Left lung (tissue), 4 donors: ENCODE measurements at regions not wholly inside any gene's neighbourhood (a gene's known extent, or its start where the extent isn't known, plus 50 kb on each side); places are given as distances from the start of the nearest gene placed in this dataset.

Experiments
- ATAC-seq: fragments of 200-7000 bp; cut with Tn5 transposase; one replicate; pipeline ENCODE4 v1.9.1; 2020; ENCODE audit warnings: moderate library complexity
- DNase-seq, 4 donors: peaks; one replicate each; pipeline ENCODE4 v3.0.0-alpha.2; 2013 to 2020
- H3K27ac ChIP-seq, 2 donors: fragments of 200-600 bp; sonication (generic) in 1 of 2; one replicate each; pipeline versions ENCODE4 v1.5.0 to v1.8.0; 2020 to 2021
- H3K27me3 ChIP-seq, 2 donors: fragments of 200-600 bp; sonication (generic) in 1 of 2; one replicate each; pipeline versions ENCODE4 v1.5.0 to v1.8.0; 2020 to 2021
- H3K36me3 ChIP-seq, 2 donors: fragments of 200-600 bp; sonication (generic) in 1 of 2; one replicate each; pipeline versions ENCODE4 v1.5.0 to v1.8.0; 2020 to 2021
- H3K4me1 ChIP-seq, 2 donors: fragments of 200-600 bp; one replicate each; pipeline ENCODE4 v1.8.0; 2021
- H3K4me3 ChIP-seq, 2 donors: fragments of 200-600 bp; sonication (generic) in 1 of 2; one replicate each; pipeline versions ENCODE4 v1.5.0 to v1.8.0; 2020 to 2021; ENCODE audit warnings: mild to moderate bottlenecking in 1 of 2
- H3K9me3 ChIP-seq, 2 donors: fragments of 200-600 bp; sonication (generic) in 1 of 2; one replicate each; pipeline versions ENCODE4 v1.5.0 to v1.8.0; 2020 to 2021
- CTCF ChIP-seq, 2 donors: fragments of 200-600 bp; sonication (generic) in 1 of 2; IDR thresholded peaks; one replicate each; pipeline versions ENCODE4 v1.5.0 to v1.8.0; 2021; ENCODE audit warnings: antibody characterized with exemption in 2 of 2
- intact Hi-C, 2 donors: fragments of 100-400 bp; cut with DNase I; formaldehyde crosslinking; loops; one replicate each; pipeline versions ENCODE4 v1.11.2 to v1.14.2; 2022
- donor health status: DM: no; HTN: yes; CAD: no.
- donor health status: DM: no; HTN: no; CAD: no.

GRCh38 chr5:93055971-93056370 is 525.0 kb downstream of the NR2F1-AS1 start:
- Histone ChIP-seq H3K27me3 (no peaks in the 10 kb centered on the region), H3K9me3 (no peaks in the 10 kb centered on the region), H3K27ac (no peak overlapping the region), H3K36me3 (no peaks in the 10 kb centered on the region), H3K4me3 (no peak overlapping the region), H3K4me1 (no peaks in the 10 kb centered on the region)
- ATAC-seq (no peak), DNase-seq (no peak)
- no peak for TF ChIP-seq CTCF (IDR thresholded peaks at IDR 0.05)
- intact Hi-C loops: no loop called here

GRCh38 chr5:93055561-93055960 is 525.5 kb downstream of the NR2F1-AS1 start:
- Histone ChIP-seq H3K4me3 (no peak overlapping the region), H3K36me3 (no peaks in the 10 kb centered on the region), H3K27me3 (no peaks in the 10 kb centered on the region), H3K27ac (no peak overlapping the region), H3K9me3 (no peaks in the 10 kb centered on the region), H3K4me1 (no peaks in the 10 kb centered on the region)
- DNase-seq: no peak
- intact Hi-C loops: no loop called here
- no peak for ATAC-seq
- no peak for TF ChIP-seq CTCF (IDR thresholded peaks at IDR 0.05)

- no peak for DNase-seq
- H3K27me3 ChIP-seq: no peaks in the 10 kb centered on the region
Observed at GRCh38 chr5:93054424-93055163, 526.4 kb downstream of the NR2F1-AS1 start.

GRCh38 chr5:93053825-93054224 is 527.2 kb downstream of the NR2F1-AS1 start:
- Histone ChIP-seq H3K36me3 (no peaks in the 10 kb centered on the region), H3K27me3 (no peaks in the 10 kb centered on the region), H3K9me3 (no peaks in the 10 kb centered on the region), H3K27ac (no peak overlapping the region), H3K4me1 (no peaks in the 10 kb centered on the region), H3K4me3 (no peak overlapping the region)
- no peak for TF ChIP-seq CTCF (IDR thresholded peaks at IDR 0.05)
- no peak for DNase-seq
- no peak for ATAC-seq
- intact Hi-C loops: no loop called here

More at GRCh38 chr5:93054424-93055163, 526.4 kb downstream of the NR2F1-AS1 start:
- no peak overlapping the region for H3K27ac ChIP-seq
- intact Hi-C loops: no loop called here
- TF ChIP-seq CTCF (IDR thresholded peaks at IDR 0.05): no peak
- no peak for ATAC-seq
- H3K36me3 ChIP-seq: no peaks in the 10 kb centered on the region
- no peaks in the 10 kb centered on the region for H3K4me1 ChIP-seq
- H3K4me3 ChIP-seq: no peak overlapping the region
- no peaks in the 10 kb centered on the region for H3K9me3 ChIP-seq

- ATAC-seq (no peak), DNase-seq (no peak)
- intact Hi-C loops: no loop called here
- TF ChIP-seq CTCF (IDR thresholded peaks at IDR 0.05): no peak
- Histone ChIP-seq H3K27me3 (no peaks in the 10 kb centered on the region), H3K4me1 (no peaks in the 10 kb centered on the region), H3K27ac (no peak overlapping the region), H3K36me3 (no peaks in the 10 kb centered on the region), H3K4me3 (no peak overlapping the region), H3K9me3 (no peaks in the 10 kb centered on the region)
Observed at GRCh38 chr5:93048858-93049257, 532.2 kb downstream of the NR2F1-AS1 start.
